C4-2B (cell line): ENCODE measurements at regions not wholly inside any gene's neighbourhood (a gene's known extent, or its start where the extent isn't known, plus 50 kb on each side); places are given as distances from the start of the nearest gene placed in this dataset.

ENCODE experiments used
- CTCF ChIP-seq: fragments of 450-650 bp; conservative IDR thresholded peaks from 2 replicates; pipeline ENCODE4 v1.5.1; 2017; ENCODE audit warnings: mild to moderate bottlenecking
- ZFX ChIP-seq: fragments of 450-650 bp; IDR thresholded peaks from 2 replicates; pipeline ENCODE4 v1.6.1; 2017

- no peak for TF ChIP-seq CTCF
- no peak for TF ChIP-seq ZFX
Measured at GRCh38 chr3:188951734-188952133, 220.0 kb upstream of the TPRG1 start.
